ENCODE measurements at regions not wholly inside any gene's neighbourhood (a gene's known extent, or its start where the extent isn't known, plus 50 kb on each side); places are given as distances from the start of the nearest gene placed in this dataset.

- no peak for DNase-seq (ENCODE audit: low spot score)
These were observed 165.3 kb upstream of the CDH20 start for GRCh38 chr18:61167902-61168301.

DNA sequence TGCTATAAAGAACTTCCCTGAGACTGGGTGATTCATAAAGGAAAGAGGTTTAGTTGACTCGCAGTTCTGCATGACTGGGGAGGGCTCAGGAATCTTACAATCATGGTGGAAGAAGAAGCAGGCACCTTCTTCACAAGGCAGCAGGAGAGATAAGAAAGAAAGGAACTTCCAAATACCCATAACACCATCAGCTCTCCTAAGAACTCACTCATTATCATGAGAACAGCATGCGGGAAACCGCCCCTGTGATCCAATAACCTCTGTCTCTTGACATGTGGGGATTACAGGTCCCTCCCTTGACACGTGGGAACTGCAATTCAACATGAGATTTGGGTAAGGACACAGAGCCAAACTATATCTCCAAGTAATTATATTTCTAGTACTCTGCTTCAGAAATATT is 163.8 kb upstream of the CDH20 start:
- DNase-seq (ENCODE audit: low spot score): no peak

- DNase-seq (ENCODE audit: low spot score): no peak
These were observed 160.6 kb upstream of the CDH20 start for GRCh38 chr18:61172624-61173023.

DNA sequence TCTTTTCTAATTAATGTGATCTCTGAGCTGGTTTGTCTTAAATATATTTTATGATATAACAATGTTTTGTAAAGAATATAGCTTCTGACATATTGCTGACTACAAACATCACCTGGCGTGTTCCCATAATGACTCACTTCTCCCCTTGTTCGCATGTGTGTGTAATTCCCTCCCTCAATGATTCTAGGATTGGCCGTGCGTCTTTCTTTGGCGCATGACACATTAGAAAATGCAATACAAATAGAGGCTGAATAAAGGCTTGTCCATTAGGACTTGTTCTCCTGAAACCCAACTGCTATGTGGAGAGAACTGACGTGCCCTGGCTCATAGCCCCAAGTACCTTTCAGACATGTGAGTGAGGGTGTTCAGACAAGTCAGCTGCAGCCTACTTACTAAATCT is 159.7 kb upstream of the CDH20 start:
- no peak for DNase-seq (ENCODE audit: low spot score)

DNA sequence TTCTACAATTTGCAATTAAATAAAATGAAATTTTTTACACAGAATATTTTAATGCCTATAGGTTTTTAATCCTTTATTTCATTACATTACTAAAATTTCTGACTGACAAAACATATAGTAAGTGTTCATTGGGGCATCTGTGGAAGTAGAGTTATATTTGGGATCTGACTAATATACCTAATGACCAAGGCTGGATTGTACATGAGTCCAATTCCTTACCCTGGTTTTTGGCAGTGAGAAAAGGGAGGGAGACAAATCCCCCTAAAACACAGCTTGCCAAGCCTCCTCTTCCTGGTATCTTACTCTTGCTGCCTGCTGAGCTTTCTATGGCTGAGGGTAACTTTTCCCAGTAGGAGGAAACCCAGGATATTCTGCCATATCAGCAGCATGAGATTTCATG is 149.4 kb upstream of the CDH20 start:
- DNase-seq (ENCODE audit: low spot score): no peak

- no peak for DNase-seq (ENCODE audit: low spot score)
These were observed 145.3 kb upstream of the CDH20 start for GRCh38 chr18:61187971-61188370.

- DNase-seq (ENCODE audit: low spot score): no peak
These were observed 143.9 kb upstream of the CDH20 start for GRCh38 chr18:61189376-61189775.

DNA sequence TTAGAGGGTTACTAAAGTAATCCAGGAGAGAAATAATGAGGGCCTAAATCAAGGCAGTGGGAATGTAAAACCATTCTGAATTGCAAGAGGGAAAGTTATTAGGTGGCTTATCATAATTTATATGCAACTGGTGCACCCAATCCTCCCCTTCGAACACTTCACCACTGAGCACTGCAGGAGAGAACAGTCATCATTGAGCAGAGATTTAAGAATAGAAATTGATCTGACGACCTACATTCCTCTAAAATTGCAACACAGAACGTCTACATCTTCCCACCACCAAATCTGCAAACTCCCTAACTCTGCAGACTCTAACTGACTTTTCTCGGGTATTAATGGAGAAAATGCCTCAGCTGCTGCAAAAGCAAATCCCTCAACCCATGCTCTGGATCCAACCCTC is 138.5 kb upstream of the CDH20 start:
- DNase-seq (ENCODE audit: low spot score): no peak

GRCh38 chr18:61196750-61197149 is 136.5 kb upstream of the CDH20 start:
- DNase-seq (ENCODE audit: low spot score): no peak

- DNase-seq (ENCODE audit: low spot score): no peak
These were observed 134.7 kb upstream of the CDH20 start for GRCh38 chr18:61198486-61198885.

DNA sequence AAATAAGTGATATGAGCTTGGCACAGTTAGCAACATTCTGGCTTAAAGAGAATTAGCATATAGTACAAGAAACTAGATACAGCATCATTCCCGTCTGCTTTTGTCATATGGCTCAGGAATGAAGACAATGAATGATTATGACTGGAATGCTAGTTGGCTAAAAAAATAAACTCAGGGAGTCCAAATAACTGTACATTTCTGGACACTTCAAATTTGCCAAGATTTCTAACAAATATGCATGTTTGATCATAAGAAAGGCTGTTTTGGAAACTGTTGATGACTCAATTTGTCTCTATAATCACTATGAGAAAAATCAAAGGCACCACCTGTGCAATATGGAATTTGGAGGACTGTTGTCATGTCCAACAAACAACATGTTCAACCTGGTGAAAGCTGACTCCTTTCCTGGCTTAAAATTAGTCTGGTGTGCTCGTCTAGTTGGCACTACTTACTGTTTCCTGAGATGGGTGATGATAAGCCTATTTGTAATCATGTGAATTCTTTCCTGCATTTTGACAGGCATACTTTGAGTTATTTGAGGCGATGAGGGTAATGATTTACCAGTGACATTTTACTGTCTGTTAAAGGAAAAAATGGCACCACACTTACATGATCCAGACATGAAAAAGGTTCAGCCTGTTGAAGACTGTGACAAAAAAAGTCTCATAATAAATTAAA is 133.9 kb upstream of the CDH20 start:
- DNase-seq (ENCODE audit: low spot score): no peak

GRCh38 chr18:61201511-61201910 is 131.7 kb upstream of the CDH20 start:
- DNase-seq (ENCODE audit: low spot score): no peak

DNA sequence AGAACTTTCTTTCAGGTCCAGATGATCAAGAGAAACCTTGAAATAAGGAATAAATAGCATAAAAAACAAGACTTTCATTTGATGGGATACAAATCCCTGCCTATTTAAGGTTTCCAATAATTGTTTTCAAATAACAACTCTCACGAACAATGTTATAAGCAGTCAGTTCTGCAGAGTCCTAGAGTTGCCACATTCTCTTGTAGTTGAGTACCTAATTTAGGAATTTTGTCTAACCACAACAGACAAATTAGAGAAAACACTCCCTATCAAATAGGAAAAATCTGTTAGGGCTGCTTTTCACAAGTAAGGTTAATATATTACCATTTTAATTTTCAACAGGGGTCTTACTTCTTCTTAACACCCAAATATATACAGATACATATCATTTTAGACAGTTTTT is 130.1 kb upstream of the CDH20 start:
- no peak for DNase-seq (ENCODE audit: low spot score)

DNA sequence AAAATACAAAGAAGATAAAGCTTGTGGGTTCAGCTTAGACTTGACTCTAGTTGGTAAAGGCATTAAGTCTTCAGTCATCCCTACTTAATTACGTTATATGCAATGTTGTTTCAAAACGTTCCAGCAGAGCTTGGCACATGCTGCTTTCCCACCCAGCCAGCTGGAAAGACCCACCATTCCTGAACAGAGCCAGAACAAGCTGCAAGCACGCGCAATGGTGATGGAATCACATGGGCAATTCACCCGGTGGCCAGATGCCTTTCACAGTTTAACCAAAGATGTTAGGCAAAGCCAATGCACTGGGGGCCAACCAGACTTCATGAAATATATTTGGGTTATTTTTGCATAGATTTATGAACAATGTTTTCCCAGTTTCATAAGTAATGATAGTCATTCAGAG is 123.4 kb upstream of the CDH20 start:
- no peak for DNase-seq (ENCODE audit: low spot score)

DNA sequence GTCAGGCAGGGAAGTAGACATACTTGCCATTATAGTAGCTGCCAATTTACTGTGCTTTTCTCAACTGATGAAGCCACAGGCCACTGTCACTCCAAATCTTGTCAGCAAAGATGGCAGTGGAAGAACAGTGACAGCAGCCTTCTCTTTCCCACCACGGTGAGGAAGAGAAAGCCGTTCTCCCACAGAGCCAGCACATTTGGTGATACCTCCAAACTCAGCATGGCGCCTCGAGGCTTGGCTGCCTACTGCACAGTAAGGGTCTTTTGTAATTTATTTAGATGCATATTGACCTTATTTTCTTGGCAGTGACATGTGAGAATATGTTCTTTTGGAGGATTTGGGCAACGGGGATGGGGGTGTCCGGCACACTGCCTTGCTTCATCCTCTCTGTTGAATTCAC is 117.2 kb upstream of the CDH20 start:
- DNase-seq (ENCODE audit: low spot score): no peak

DNA sequence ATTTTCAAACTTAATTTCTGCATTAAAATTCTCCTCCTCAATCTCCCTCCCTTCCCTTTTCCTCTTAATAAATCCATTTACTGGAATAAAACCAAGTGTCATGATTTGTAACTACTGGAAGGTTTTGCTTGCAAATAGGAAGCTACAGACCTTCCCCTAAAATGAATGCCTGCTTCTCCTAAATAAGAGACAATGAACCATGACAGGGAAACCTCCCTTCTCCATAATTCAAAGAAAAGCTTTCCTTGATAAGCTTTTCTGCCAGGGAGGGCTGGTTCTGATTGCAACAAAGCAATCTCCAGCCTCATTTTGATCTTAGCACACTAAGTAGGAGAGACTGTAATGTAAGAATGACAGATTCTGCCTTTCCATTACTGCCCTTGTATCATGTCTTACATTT is 111.0 kb upstream of the CDH20 start:
- no peak for DNase-seq (ENCODE audit: low spot score)

GRCh38 chr18:61225336-61225735 is 107.9 kb upstream of the CDH20 start:
- no peak for DNase-seq (ENCODE audit: low spot score)

- no peak for DNase-seq (ENCODE audit: low spot score)
These were observed 96.7 kb upstream of the CDH20 start for GRCh38 chr18:61236356-61237057.

DNA sequence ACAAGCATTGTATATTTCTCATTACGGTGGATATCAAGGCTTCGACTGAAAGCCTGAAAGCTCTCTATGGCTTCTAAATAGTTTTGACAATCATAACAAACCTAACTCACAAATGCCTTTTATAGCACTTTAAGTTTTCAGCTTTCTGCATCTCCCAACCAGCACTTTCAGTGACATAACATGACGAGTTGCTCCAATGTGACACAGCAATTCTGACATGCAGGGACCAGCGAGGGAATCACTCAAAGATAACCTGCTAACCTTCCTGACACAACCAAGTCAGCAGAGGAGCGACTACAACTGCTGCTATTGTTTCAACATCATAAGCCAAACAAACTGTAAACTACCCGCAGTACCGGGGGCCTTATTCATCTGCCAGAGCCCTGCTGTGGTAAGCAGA is 95.7 kb upstream of the CDH20 start:
- no peak for DNase-seq (ENCODE audit: low spot score)

GRCh38 chr18:61239051-61239450 is 94.2 kb upstream of the CDH20 start:
- no peak for DNase-seq (ENCODE audit: low spot score)

GRCh38 chr18:61241260-61241853 is 91.9 kb upstream of the CDH20 start:
- DNase-seq (ENCODE audit: low spot score): no peak

DNA sequence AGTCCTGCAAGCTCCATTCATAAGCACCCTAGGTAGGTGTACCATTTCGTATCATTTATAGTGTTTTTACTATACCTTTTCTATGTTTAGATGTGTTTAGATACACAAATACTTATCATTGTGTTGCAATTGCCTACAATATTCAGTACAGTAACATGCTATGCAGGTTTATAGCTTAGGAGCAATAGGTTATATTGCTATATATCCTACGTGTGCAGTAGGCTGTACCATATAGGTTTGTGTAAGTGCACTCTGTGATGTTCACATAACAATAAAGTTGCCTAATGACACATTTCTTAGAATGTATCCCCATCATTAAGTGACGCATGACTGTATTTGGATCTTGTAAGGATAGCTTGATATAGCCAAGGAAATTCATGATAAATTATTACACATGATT is 88.6 kb upstream of the CDH20 start:
- no peak for DNase-seq (ENCODE audit: low spot score)

DNA sequence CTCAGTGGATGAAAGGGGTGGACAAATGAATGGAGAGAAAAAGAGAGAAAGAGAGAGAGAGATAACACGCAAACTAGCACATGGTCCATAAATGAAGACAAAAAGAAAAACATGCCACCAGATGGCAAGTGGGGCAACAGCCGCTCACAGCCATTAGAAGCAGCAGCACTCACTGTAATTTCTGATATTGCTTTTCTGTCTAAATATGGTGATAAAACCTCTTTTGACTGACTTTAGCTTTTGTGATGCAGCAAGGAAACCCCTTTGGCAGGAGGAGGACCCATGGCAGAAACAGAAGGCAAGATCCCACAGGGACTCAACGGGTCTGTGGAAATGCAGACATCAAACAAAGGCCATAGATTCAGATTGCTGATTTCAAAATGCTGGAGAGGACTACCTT is 88.0 kb upstream of the CDH20 start:
- DNase-seq (ENCODE audit: low spot score): no peak

- no peak for DNase-seq (ENCODE audit: low spot score)
These were observed 84.6 kb upstream of the CDH20 start for GRCh38 chr18:61248589-61248988.

All from pons (tissue), 1 donor.